ENCODE measurements at regions not wholly inside any gene's neighbourhood (a gene's known extent, or its start where the extent isn't known, plus 50 kb on each side); places are given as distances from the start of the nearest gene placed in this dataset.
"Not testable (repeated sequence)": the region's sequence is repeated elsewhere in the genome, so short reads cannot be mapped to it uniquely, and the experiment has no call there.

DNA sequence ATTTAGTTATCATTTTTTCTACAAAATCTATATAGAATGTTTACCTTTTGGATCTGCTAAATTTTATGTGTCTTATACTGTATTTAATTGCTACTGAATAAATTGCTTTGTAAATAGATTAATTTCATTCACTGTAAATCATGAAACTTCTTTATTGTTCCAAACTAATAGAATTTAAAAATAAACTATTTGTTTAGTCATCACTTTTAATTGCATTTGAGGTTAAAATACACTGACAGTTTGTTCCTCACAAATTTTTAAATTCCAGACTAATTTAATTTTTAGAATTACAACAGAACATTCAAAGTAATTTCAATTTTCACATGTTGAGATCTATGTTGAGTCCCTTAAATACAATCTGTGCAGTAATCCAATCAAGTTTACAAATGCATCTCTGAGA, 1633.2 kb upstream of the NUDT12 start:
- ATAC-seq (no peak), DNase-seq (no peak)
- Mint-ChIP-seq H3K4me3 (no peak overlapping the region), H3K27ac (no peak overlapping the region), H3K27me3 (no peaks in the 10 kb centered on the region), H3K4me1 (no peaks in the 10 kb centered on the region), H3K36me3 (ENCODE audit: low read depth) (no peaks in the 10 kb centered on the region)
- H3K9me3 ChIP-seq (ENCODE audit: control insufficient read depth, low read length, poor library complexity, severe bottlenecking) = no peaks in the 10 kb centered on the region

DNA sequence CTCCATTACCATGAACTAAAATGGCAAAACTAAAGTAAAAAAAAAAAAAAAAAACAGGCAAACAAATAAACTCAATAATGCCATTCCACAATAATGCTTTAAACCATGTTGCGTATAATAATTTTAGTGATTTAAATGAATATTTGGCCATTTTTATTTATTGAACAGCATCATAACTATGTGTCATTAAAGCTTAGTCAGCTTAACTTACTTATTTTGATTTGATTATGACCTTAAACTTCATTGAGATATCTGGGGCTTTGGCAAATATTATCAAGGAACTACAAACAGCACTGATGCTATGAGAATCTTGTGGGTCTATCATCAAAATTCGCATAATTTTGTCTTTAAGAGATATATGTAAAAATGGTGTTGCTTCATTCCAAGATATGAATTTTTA, 1610.3 kb upstream of the NUDT12 start:
- Mint-ChIP-seq H3K27me3 (no peaks in the 10 kb centered on the region), H3K4me1 (no peaks in the 10 kb centered on the region), H3K4me3 (no peak overlapping the region), H3K27ac (no peak overlapping the region), H3K36me3 (ENCODE audit: low read depth) (no peaks in the 10 kb centered on the region)
- no peak for DNase-seq
- no peaks in the 10 kb centered on the region for H3K9me3 ChIP-seq (ENCODE audit: control insufficient read depth, low read length, poor library complexity, severe bottlenecking)
- no peak for ATAC-seq

DNA sequence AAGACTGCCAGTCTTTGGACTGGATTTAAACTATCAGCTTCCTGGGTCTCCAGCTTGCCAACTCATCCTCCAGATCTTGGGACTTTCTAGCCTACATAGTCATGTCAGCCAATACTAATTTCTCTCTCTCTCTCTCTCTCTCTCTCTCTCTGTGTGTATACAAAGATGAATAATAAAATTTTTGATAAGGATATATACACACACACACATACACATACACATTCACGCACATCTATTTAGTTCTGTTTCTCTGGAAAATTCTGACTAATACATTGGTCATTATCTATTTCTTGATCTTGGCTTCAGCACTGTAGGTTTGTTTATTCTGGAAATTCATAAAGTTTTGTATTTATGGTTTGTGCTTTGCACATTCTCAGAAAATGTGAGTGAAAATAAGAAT, 1606.2 kb upstream of the NUDT12 start:
- DNase-seq (no peak), ATAC-seq (no peak)
- no peaks in the 10 kb centered on the region for H3K27me3 Mint-ChIP-seq
- H3K4me1 Mint-ChIP-seq = no peaks in the 10 kb centered on the region
- no peaks in the 10 kb centered on the region for H3K36me3 Mint-ChIP-seq (ENCODE audit: low read depth)
- no peaks in the 10 kb centered on the region for H3K9me3 ChIP-seq (ENCODE audit: control insufficient read depth, low read length, poor library complexity, severe bottlenecking)
- H3K27ac Mint-ChIP-seq = no peak overlapping the region
- H3K4me3 Mint-ChIP-seq = no peak overlapping the region

DNA sequence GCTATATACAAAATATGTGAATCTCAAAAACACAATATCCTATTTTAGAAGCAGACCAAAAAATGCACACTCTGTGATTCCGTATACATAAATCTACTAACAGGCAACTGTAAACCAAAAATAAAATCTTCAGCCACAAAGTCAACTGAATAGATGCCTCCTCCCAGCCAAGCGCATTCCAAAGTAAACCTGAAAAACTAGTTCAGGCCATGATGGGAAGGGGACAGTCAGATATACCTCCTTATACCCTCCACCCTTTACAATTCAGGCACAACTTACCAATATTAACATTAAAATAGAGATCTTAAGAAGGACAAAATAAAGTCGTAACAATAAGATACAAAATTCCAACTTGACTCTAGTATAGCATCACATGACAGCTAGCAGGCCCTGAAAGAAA, 1604.5 kb upstream of the NUDT12 start:
- Mint-ChIP-seq H3K4me3 (no peak overlapping the region), H3K36me3 (ENCODE audit: low read depth) (no peaks in the 10 kb centered on the region), H3K27ac (no peak overlapping the region), H3K4me1 (no peaks in the 10 kb centered on the region), H3K27me3 (no peaks in the 10 kb centered on the region)
- no peak for DNase-seq
- ATAC-seq = no peak
- no peaks in the 10 kb centered on the region for H3K9me3 ChIP-seq (ENCODE audit: control insufficient read depth, low read length, poor library complexity, severe bottlenecking)

DNA sequence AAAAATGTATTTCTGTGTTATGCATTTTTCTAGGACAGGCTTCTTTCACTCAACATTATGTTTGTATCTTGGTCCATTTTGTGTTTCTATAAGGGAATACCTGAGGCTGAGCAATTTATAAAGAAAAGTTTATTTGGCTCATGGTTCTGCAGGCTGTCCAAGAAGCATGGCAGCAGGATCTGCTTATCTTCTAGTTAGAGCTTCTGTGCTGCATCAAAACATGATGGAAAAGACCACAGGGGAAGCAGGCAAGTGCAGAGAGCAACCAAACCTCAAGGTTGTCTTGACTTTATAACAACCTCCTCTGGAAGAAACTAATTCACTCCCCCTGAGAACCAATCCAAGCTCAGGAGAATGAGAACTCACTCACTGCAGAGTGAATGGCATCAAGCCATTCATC, 1601.0 kb upstream of the NUDT12 start:
- DNase-seq (no peak), ATAC-seq (no peak)
- H3K4me3 Mint-ChIP-seq = no peak overlapping the region
- H3K4me1 Mint-ChIP-seq = no peaks in the 10 kb centered on the region
- no peaks in the 10 kb centered on the region for H3K36me3 Mint-ChIP-seq (ENCODE audit: low read depth)
- no peaks in the 10 kb centered on the region for H3K9me3 ChIP-seq (ENCODE audit: control insufficient read depth, low read length, poor library complexity, severe bottlenecking)
- no peak overlapping the region for H3K27ac Mint-ChIP-seq
- H3K27me3 Mint-ChIP-seq = no peaks in the 10 kb centered on the region

DNA sequence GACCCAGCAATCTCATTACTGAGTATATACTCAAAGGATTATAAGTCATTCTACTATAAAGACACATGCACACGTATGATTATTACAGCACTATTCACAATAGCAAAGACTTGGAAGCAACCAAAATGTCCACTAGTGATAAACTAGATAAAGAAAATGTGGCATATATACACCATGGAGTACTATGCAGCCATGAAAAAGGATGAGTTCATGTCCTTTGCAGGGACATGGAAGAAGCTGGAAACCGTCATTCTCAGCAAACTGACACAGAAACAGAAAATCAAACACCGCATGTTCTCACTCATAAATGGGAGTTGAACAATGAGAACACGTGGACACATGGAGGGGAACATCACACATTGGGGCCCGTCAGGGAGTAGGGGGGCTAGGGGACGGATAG, 1600.0 kb upstream of the NUDT12 start:
- DNase-seq; H3K4me1 Mint-ChIP-seq; H3K4me3 Mint-ChIP-seq; H3K27ac Mint-ChIP-seq; H3K9me3 ChIP-seq (ENCODE audit: control insufficient read depth, low read length, poor library complexity, severe bottlenecking); ATAC-seq; H3K36me3 Mint-ChIP-seq (ENCODE audit: low read depth); H3K27me3 Mint-ChIP-seq: not testable (repeated sequence)

DNA sequence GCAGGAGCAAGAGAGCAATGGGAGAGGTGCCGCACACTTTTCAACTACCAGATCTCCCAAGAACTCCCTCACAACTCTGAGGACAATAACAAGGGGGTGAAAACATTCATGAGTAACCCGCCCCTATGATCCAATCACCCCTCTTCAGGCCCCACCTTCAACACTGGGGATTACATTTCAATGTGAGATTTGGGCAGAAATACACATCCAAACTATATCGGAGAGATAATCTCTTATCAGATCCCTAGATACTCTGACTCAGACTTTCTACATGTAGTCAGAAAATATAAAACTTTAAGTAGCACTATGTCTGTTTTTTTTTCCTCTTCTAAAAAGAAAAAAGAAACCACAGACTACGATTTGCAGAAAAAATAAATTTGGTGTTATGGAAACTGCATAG, 1595.9 kb upstream of the NUDT12 start:
- H3K4me1 Mint-ChIP-seq = no peaks in the 10 kb centered on the region

DNA sequence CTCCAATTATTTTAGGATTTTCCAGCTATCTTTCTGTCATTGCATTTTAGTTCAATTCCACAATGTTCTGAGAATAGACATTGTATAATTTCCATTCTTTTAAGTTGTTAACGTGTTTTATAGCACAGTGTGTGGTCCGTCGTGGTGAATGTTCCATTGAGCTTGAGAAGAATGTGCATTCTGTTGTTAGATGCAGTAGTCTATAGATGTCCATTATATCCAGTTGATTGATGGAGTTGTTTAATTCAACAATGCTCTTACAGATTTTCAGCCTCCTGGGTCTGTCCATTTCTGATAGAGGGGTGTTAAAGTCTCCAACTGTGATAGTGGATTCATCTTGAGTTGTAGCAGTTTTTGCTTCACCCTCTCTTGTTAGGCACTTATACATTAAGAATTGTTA, 1587.7 kb upstream of the NUDT12 start:
- Mint-ChIP-seq H3K27me3 (no peaks in the 10 kb centered on the region), H3K4me1 (no peaks in the 10 kb centered on the region), H3K27ac (no peak overlapping the region), H3K36me3 (ENCODE audit: low read depth) (no peaks in the 10 kb centered on the region), H3K4me3 (no peak overlapping the region)
- no peaks in the 10 kb centered on the region for H3K9me3 ChIP-seq (ENCODE audit: control insufficient read depth, low read length, poor library complexity, severe bottlenecking)
- ATAC-seq (no peak), DNase-seq (no peak)

More for the DNA sequence above, 1595.9 kb upstream of the NUDT12 start:
- Mint-ChIP-seq H3K36me3 (ENCODE audit: low read depth) (no peaks in the 10 kb centered on the region), H3K27me3 (no peaks in the 10 kb centered on the region), H3K4me3 (no peak overlapping the region), H3K27ac (no peak overlapping the region)
- ATAC-seq (no peak), DNase-seq (no peak)
- no peaks in the 10 kb centered on the region for H3K9me3 ChIP-seq (ENCODE audit: control insufficient read depth, low read length, poor library complexity, severe bottlenecking)

DNA sequence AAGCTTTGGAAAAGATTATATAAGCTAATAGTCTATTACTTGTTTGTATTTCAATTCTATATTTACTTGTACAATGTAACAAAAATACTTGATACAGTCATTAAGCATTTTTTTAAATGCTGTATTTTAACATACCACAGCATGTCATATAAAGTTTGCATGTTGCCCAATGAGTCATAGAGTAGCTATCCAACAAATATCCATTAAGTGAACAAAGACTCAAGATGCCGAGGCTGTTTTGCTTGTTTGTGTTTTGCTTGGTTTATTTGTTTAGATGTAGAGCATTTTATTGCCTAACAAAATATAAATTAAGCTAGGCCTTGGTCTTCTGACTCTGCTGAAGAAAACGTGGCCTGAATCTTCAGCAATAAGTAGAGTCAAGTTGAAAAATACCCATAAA, 1584.3 kb upstream of the NUDT12 start:
- DNase-seq = no peak
- Mint-ChIP-seq H3K27ac (no peak overlapping the region), H3K36me3 (ENCODE audit: low read depth) (no peaks in the 10 kb centered on the region), H3K4me3 (no peak overlapping the region), H3K4me1 (no peaks in the 10 kb centered on the region), H3K27me3 (no peaks in the 10 kb centered on the region)
- no peaks in the 10 kb centered on the region for H3K9me3 ChIP-seq (ENCODE audit: control insufficient read depth, low read length, poor library complexity, severe bottlenecking)
- no peak for ATAC-seq

DNA sequence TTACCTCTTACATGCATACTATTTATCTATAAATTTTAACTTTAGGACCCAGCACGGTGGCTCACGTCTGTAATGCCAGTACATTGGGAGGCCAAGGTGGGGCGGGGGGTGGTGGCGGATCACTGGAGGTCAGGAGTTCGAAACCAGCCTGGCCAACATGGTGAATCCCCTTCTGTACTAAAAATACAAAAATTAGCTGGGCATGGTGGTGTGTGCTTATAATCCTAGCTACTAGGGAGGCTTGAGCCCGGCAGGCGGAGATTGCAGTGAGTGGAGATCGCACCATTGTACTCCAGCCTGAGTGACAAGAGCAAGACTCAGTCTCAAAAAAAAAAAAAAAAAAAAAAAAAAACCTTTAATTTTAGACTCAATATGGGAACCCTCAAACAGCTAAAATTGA, 1582.6 kb upstream of the NUDT12 start:
- Mint-ChIP-seq H3K4me1 (no peaks in the 10 kb centered on the region), H3K4me3 (no peak overlapping the region), H3K27me3 (no peaks in the 10 kb centered on the region), H3K36me3 (ENCODE audit: low read depth) (no peaks in the 10 kb centered on the region), H3K27ac (no peak overlapping the region)
- H3K9me3 ChIP-seq (ENCODE audit: control insufficient read depth, low read length, poor library complexity, severe bottlenecking) = no peaks in the 10 kb centered on the region
- ATAC-seq = no peak
- DNase-seq = no peak

DNA sequence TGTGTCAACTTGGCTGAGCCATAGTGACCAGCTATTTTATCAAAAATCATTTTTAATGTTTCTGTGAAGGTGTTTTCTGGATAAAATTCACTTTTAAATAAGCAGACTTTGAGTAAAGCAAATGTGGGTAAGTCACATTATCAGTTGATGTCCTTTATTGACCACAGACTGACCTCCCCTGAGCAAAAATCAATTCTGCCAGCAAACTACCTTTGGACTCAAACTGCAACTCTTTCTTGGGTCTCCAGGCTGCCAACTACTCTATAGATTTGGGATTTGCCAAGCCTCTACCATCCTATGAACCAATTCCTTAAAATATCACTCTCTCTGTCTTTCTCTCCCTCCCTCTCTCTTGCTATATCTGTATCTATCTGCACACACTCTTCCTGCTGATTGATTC, 1571.7 kb upstream of the NUDT12 start:
- Mint-ChIP-seq H3K36me3 (ENCODE audit: low read depth) (no peaks in the 10 kb centered on the region), H3K4me3 (no peak overlapping the region), H3K27ac (no peak overlapping the region), H3K27me3 (no peaks in the 10 kb centered on the region), H3K4me1 (no peaks in the 10 kb centered on the region)
- ATAC-seq (no peak), DNase-seq (no peak)
- no peaks in the 10 kb centered on the region for H3K9me3 ChIP-seq (ENCODE audit: control insufficient read depth, low read length, poor library complexity, severe bottlenecking)

DNA sequence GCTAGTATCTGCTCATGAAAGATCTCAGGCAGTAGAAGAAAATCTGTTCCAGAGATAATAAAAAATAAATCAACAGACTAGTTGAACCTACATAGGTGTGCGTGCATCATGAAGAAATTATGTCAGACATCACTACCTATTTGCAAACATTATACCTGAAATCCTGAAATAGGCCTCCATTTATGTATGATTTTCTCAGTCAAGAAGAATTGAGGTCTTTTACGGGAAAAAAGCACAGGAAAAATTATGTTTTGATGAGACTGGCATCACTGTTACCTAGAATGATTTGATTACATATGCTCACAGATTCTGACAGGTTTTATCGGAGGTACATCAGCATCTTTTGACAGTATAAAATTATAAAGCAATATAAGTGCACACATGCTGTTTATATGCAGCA, 1570.5 kb upstream of the NUDT12 start:
- no peaks in the 10 kb centered on the region for H3K27me3 Mint-ChIP-seq
- no peaks in the 10 kb centered on the region for H3K9me3 ChIP-seq (ENCODE audit: control insufficient read depth, low read length, poor library complexity, severe bottlenecking)
- no peaks in the 10 kb centered on the region for H3K36me3 Mint-ChIP-seq (ENCODE audit: low read depth)
- ATAC-seq = no peak
- no peak overlapping the region for H3K4me3 Mint-ChIP-seq
- no peak for DNase-seq
- H3K27ac Mint-ChIP-seq = no peak overlapping the region
- no peaks in the 10 kb centered on the region for H3K4me1 Mint-ChIP-seq

DNA sequence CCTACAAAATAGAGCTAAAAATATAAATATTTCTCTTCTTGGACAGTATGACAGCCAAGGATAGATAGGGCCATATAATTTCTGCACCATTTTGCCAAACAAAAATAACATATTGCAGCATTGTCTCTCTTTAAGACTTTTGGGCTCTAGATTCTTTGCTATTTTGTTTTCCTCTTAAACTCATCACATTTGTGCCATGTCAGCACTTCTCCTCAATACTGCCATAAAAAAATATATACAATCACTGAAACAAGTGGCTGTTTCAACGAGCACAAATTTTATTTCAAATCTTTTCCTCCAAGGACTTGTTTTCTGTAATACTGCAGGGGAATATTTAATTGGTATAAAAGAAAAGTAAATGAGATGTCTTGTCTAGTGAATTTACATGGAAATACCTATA, 1570.0 kb upstream of the NUDT12 start:
- H3K9me3 ChIP-seq (ENCODE audit: control insufficient read depth, low read length, poor library complexity, severe bottlenecking) = no peaks in the 10 kb centered on the region
- no peaks in the 10 kb centered on the region for H3K36me3 Mint-ChIP-seq (ENCODE audit: low read depth)
- DNase-seq (no peak), ATAC-seq (no peak)
- H3K27me3 Mint-ChIP-seq = no peaks in the 10 kb centered on the region
- H3K4me1 Mint-ChIP-seq = no peaks in the 10 kb centered on the region
- H3K27ac Mint-ChIP-seq = no peak overlapping the region
- H3K4me3 Mint-ChIP-seq = no peak overlapping the region

DNA sequence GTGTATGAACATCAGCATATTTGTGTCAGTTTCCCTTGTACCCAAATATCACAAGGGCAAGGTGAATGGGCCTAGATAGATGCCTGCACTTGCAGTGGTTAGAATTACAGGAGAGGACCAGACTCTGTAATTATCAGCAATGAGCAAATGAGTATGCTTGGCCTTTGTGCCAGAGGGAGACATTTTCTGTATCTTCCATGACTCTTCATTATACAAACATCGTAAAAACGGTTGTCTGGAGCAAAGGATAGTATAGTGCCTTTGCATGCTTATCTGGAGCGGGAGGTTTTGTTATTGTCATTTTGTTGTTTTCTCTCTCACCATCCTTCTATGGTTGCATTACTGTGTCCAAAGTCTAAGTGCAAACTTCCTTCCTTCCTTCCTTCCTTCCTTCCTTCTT, 1568.5 kb upstream of the NUDT12 start:
- Mint-ChIP-seq H3K27me3 (no peaks in the 10 kb centered on the region), H3K36me3 (ENCODE audit: low read depth) (no peaks in the 10 kb centered on the region), H3K27ac (no peak overlapping the region), H3K4me1 (no peaks in the 10 kb centered on the region), H3K4me3 (no peak overlapping the region)
- DNase-seq = no peak
- H3K9me3 ChIP-seq (ENCODE audit: control insufficient read depth, low read length, poor library complexity, severe bottlenecking) = no peaks in the 10 kb centered on the region
- no peak for ATAC-seq

DNA sequence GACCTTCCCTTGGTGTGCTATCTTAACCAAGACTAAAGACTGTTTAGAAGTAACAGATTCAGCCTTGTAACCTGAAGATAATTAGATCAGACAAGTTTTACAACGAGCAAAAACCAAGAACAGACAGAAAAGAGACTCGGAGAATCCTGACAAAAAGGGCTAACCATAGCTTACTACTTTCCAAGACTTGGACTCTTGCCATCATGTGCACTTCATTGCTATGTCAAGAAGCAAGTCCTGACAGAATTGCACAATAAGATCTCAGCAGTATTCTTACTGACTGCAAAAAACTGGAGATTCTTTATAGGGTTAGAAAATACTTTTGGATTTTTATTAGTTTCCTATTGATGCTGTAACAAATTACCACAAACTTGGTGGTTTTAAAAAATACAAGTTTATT, 1539.0 kb upstream of the NUDT12 start:
- ATAC-seq (no peak), DNase-seq (no peak)
- Mint-ChIP-seq H3K27ac (no peak overlapping the region), H3K4me3 (no peak overlapping the region), H3K36me3 (ENCODE audit: low read depth) (no peaks in the 10 kb centered on the region), H3K27me3 (no peaks in the 10 kb centered on the region), H3K4me1 (no peaks in the 10 kb centered on the region)
- no peaks in the 10 kb centered on the region for H3K9me3 ChIP-seq (ENCODE audit: control insufficient read depth, low read length, poor library complexity, severe bottlenecking)
